ENCODE measurements at regions not wholly inside any gene's neighbourhood (a gene's known extent, or its start where the extent isn't known, plus 50 kb on each side); places are given as distances from the start of the nearest gene placed in this dataset.

GRCh38 chr22:48855593-48856307, 971.9 kb downstream of the BRD1 start:
- TF ChIP-seq CTCF (IDR thresholded peaks at IDR 0.05): no peak
- TF ChIP-seq ZFX (IDR thresholded peaks at IDR 0.05; ENCODE audit: borderline replicate concordance): no peak

GRCh38 chr22:48855013-48855412, 972.7 kb downstream of the BRD1 start:
- no peak overlapping the region for H3K27ac ChIP-seq
- TF ChIP-seq ZFX (IDR thresholded peaks at IDR 0.05; ENCODE audit: borderline replicate concordance) (no peak), CTCF (IDR thresholded peaks at IDR 0.05) (no peak)

More at GRCh38 chr22:48855593-48856307, 971.9 kb downstream of the BRD1 start:
- no peak overlapping the region for H3K27ac ChIP-seq

GRCh38 chr22:48853627-48854240, 973.9 kb downstream of the BRD1 start:
- TF ChIP-seq ZFX (IDR thresholded peaks at IDR 0.05; ENCODE audit: borderline replicate concordance) (no peak), CTCF (IDR thresholded peaks at IDR 0.05) (no peak)

GRCh38 chr22:48851933-48852549, 975.6 kb downstream of the BRD1 start:
- no peak overlapping the region for H3K27ac ChIP-seq
- TF ChIP-seq ZFX (IDR thresholded peaks at IDR 0.05; ENCODE audit: borderline replicate concordance): no peak
- TF ChIP-seq CTCF (IDR thresholded peaks at IDR 0.05): no peak

More at GRCh38 chr22:48853627-48854240, 973.9 kb downstream of the BRD1 start:
- no peak overlapping the region for H3K27ac ChIP-seq

GRCh38 chr22:48850658-48851287, 976.9 kb downstream of the BRD1 start:
- TF ChIP-seq CTCF (IDR thresholded peaks at IDR 0.05) (no peak), ZFX (IDR thresholded peaks at IDR 0.05; ENCODE audit: borderline replicate concordance) (no peak)

GRCh38 chr22:48849963-48850657, 977.6 kb downstream of the BRD1 start:
- no peak overlapping the region for H3K27ac ChIP-seq
- TF ChIP-seq CTCF (IDR thresholded peaks at IDR 0.05) (no peak), ZFX (IDR thresholded peaks at IDR 0.05; ENCODE audit: borderline replicate concordance) (no peak)

More at GRCh38 chr22:48850658-48851287, 976.9 kb downstream of the BRD1 start:
- no peak overlapping the region for H3K27ac ChIP-seq
